Hepatic stellate cell (primary cell): ENCODE measurements at regions not wholly inside any gene's neighbourhood (a gene's known extent, or its start where the extent isn't known, plus 50 kb on each side); places are given as distances from the start of the nearest gene placed in this dataset.
"Not testable (repeated sequence)": the region's sequence is repeated elsewhere in the genome, so short reads cannot be mapped to it uniquely, and the experiment has no call there.

ENCODE experiments used
- DNase-seq: peaks from one replicate; pipeline ENCODE4 v3.0.0; 2011; ENCODE audit warnings: low spot score

GRCh38 chr4:187795737-187796136 lies 199.8 kb upstream of the ZFP42 start:
- DNase-seq, result no peak

DNA sequence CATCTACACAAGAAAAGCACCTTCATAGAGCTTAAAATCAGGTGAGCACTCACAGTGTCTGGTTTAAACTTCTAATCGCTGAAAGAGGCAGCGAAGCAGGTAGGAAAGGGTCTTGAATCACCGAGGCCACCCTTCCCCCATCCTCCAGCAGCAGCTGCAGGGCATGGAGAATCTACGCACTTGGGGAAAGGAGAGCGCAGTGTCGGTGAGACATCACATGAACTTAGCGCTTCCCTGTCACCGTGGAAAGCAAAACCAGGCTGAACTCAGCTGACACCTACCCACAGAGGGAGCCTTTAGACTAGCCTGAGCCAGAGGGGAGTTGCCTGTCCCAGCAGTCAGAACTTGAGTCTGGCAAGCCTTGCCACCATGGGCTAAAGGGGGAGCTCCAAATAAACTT lies 197.2 kb upstream of the ZFP42 start:
- no peak for DNase-seq

- DNase-seq, result no peak
Measured at GRCh38 chr4:187799735-187800134, 195.8 kb upstream of the ZFP42 start.

- DNase-seq, result no peak
Measured at GRCh38 chr4:187811591-187811990, 184.0 kb upstream of the ZFP42 start.

DNA sequence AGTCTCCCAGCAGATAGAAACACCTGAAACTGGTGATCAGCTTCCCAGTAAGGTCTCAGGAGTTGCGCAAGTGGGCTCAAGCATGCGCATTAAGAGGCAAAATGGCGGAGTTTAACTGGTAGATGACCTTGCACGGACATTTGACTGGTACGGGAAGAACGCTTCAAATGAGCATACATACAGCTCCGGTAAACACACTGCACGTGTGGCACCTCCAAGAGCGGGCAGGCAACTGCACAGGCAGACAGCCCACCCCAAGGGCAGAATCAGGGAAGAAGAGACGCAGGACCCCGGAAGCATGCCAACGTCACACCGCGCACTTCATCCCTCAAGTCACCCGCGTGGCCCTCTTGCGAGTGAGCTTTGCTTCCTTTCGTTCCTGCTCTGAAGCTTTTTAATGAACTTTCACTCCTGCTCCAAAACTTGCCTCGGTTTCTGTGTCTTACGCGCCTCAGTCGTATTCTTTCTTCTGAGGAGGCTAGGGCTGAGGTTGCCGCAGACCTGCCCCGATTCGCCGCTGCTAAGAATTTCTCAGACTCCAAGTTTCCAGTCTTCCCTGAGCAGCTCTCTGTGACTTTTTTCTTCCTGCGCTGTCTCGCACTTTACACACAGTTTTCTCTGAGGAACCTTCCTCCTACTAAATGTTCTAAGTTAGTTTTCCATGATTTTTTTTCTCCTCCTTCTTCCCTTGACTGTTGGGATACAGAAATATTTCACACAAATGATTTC lies 180.7 kb upstream of the ZFP42 start:
- no peak for DNase-seq

GRCh38 chr4:187826725-187827124 lies 168.8 kb upstream of the ZFP42 start:
- DNase-seq, result no peak

DNA sequence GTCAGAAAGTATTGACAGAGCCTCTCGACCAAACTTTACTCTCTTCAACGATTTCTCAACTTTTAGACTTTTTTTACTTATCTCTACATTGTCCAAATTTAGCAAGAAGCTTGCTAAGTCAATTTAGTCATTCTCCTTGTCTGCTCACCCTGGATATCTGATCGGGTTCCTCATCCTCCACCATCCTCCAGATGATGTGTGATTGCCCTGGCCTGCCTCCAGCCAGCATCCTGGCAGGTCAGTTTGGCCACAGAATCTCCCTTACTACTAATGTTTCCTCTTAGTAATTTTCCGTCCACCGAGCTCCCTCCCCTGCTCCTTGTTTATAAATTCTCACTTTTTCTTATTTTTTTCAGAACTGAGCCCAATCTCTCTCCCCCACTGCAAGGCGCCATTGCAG lies 167.9 kb upstream of the ZFP42 start:
- no peak for DNase-seq

- no peak for DNase-seq
Measured at GRCh38 chr4:187839765-187840164, 155.8 kb upstream of the ZFP42 start.

DNA sequence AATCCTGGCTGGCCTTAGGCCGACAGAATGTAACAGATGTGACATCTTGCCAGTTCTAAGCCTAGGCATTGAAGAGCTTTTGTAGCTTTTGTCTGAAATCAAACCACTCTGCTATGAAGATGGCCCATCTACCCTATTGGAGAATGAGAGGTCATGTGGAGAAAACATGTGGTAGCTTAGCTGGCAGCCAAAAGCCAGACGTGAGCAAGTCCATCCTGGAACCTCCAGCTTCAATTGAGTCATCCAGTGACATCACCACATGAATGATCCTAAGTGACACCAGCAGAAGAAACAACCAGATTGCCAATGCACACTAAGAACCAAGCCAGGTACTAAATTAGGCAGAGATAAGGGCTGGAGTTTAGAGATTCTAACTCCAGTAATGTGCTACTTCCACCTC lies 154.8 kb upstream of the ZFP42 start:
- DNase-seq, result no peak

- no peak for DNase-seq
Measured at GRCh38 chr4:187849556-187850225, 145.9 kb upstream of the ZFP42 start.

GRCh38 chr4:187865914-187866313 lies 129.7 kb upstream of the ZFP42 start:
- no peak for DNase-seq

GRCh38 chr4:187883049-187883448 lies 112.5 kb upstream of the ZFP42 start:
- no peak for DNase-seq

DNA sequence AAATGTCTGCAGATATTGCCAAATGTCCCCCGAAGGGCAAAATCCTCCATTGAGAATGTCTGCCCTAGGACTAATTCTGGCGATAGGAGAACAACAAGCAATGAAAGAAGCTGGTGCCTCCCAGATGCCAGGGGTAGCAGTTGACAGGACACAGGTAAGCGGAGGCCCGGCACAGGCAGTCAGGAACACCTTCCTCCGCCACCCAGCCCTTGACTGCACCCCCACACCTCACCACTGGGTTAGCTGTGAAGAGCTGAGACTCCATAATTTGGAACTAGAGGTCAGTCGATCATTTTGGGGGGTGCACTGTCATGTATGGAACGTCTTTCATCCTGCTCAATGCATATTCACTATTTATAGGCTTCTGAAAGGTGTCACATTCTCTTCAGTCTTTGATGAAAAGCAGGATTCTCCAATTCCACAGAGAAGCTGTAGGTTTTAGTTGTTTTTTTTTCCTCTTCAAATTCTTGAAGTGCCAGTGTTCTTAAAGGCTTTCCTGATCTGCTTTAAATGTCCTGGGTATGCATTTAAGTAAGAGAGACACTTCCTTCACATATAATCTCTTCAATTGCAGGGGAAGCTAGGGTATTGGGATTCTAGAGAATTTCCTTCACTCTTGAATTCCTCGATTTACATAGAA lies 111.6 kb upstream of the ZFP42 start:
- DNase-seq, result no peak

DNA sequence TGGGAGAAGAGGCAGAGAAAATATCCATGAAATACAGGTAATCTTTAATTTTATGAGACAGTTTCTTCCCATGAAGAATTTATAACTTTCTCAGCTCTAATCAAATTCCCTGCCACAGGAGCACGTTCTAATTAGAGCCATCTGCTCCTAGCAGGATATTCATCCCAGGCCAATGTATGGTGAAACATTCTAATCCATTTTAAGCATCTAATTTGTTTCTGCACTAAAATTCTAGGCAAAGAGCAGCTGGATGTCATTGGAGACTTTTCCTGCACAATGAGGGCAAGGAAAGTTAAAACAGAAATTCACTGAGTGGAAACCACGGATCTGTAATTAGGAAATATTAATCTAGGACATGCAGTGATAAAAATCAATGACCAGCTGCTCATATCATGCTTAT lies 107.7 kb upstream of the ZFP42 start:
- DNase-seq, result no peak

- no peak for DNase-seq
Measured at GRCh38 chr4:187889651-187890050, 105.9 kb upstream of the ZFP42 start.

GRCh38 chr4:187893418-187893817 lies 102.2 kb upstream of the ZFP42 start:
- DNase-seq, result no peak

DNA sequence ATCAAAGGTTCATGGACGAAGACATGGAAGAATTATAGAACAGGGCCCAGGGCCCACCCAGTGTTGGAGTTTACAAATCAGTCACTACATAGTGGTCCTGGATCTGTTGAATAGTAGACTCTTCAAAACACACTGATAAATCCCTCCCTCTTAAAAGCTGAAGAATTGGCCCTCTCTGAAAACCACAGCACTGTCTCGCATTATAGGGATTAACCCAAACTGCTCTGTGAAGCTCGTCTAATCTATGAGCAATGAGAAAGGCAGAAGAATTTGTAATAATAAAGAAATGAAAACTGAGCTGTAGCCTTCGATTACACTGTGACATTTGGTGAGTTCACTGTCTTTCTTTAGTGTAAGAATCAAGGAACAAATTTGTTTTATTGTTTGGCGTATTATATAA lies 92.5 kb upstream of the ZFP42 start:
- no peak for DNase-seq

DNA sequence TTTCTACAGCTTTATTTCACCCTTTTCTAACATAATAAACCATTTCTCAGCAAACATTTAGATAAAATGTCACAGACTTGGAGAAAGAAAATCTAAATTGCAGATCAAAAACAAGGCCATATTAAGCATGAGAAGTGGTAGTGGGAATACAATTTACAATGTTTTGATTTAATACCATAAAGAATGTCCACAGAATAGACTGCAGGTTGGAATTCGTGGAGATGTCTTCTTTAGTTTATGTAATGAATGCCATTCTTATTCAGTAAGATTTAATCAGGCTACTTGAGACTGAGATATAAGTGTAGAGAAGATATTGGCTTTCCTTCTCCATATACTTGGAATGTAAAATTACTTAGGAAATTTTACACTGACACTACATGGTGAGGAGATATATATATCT lies 91.9 kb upstream of the ZFP42 start:
- no peak for DNase-seq

DNA sequence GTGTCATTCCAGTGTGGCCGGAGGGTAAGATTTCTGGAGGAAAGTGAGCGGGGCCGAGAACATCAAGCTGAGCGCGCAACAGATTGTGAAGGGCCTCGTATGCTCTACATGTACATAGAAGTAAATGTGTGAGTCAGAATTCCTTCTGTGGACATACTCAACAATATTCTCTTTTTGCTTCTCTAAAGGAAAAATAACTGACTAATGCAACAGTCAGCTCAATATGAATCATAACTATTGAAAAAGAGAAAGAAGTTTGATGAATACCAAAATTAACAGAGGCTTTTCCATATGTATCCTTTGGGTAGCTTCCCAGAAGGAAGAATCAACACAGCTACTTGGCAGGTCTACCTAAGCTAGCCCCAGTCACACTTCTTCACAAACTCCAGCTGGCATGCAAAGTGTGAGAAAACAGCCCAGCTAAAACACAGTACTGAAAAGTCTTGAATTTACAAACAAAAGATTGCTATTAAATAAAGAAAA lies 87.5 kb upstream of the ZFP42 start:
- DNase-seq, result peak; percentile 6

GRCh38 chr4:187908731-187909130 lies 86.8 kb upstream of the ZFP42 start:
- DNase-seq, result no peak

DNA sequence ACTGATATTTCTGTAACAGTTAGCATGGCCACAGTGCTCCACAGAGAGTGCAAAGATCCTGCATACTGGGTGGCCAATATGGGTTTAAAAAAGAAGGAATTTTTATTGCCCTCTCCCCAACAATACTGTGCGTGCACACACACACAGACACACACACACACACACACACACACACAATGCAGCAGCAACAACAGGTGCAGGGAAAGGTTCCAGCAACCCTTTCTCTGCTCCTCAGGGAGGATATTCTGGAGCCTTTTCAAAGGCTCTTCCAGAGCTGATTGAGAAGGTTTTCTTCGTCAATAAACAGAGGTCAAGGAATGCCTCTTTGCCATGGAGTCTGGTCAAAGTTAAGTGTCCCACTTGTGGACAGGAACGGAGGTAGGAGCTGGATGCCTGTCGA lies 84.8 kb upstream of the ZFP42 start:
- DNase-seq, result no peak

DNA sequence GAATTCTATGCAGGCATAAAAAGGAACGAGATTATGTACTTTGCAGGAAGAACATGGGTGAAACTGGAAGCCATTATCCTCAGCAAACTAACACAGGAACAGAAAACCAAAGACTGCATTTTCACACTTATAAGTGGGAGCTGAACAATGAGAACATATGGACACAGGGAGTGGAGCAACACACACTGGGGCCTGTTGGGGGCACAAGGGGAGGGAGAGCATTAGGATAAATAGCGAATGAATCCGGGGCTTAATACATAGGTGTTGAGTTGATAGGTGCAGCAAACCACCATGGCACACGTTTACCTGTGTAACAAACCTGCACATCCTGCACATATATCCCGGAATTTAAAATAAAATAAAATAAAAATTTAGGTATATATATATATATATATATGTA lies 80.2 kb upstream of the ZFP42 start:
- not testable (repeated sequence) for DNase-seq

- DNase-seq, result no peak
Measured at GRCh38 chr4:187919966-187920365, 75.6 kb upstream of the ZFP42 start.
